Upper lobe of left lung (tissue), 6 donors: ENCODE measurements at regions not wholly inside any gene's neighbourhood (a gene's known extent, or its start where the extent isn't known, plus 50 kb on each side); places are given as distances from the start of the nearest gene placed in this dataset.
"Not testable (repeated sequence)": the region's sequence is repeated elsewhere in the genome, so short reads cannot be mapped to it uniquely, and the experiment has no call there.

Experiments used
- ATAC-seq, 2 donors: fragments of 200-7000 bp; cut with Tn5 transposase; one replicate each; pipeline ENCODE4 v1.9.1; 2022; ENCODE audit warnings: mild to moderate bottlenecking in 2 of 2, moderate library complexity in 2 of 2; ENCODE audit not compliant: low FRiP score in 2 of 2
- DNase-seq, 2 donors: peaks; one replicate each; pipeline ENCODE4 v3.0.0-alpha.2; 2019 to 2020
- H3K27ac ChIP-seq, 4 donors: fragments of 200-600 bp; sonication (generic); one replicate each; pipeline ENCODE4 v1.5.1; 2016 to 2019
- H3K27me3 ChIP-seq, 4 donors: fragments of 200-600 bp; sonication (generic); one replicate each; pipeline ENCODE4 v1.5.1; 2017 to 2019
- H3K36me3 ChIP-seq, 4 donors: fragments of 200-600 bp; sonication (generic); one replicate each; pipeline ENCODE4 v1.5.1; 2016 to 2019
- H3K4me1 ChIP-seq, 4 donors: fragments of 200-600 bp; sonication (generic); one replicate each; pipeline ENCODE4 v1.5.1; 2018 to 2019
- H3K4me3 ChIP-seq, 4 donors: fragments of 200-600 bp; sonication (generic); one replicate each; pipeline ENCODE4 v1.5.1; 2017 to 2019; ENCODE audit warnings: mild to moderate bottlenecking in 2 of 4, moderate library complexity in 1 of 4
- H3K9me3 ChIP-seq, 4 donors: fragments of 200-600 bp; sonication (generic); one replicate each; pipeline ENCODE4 v1.5.1; 2018 to 2019
- EP300 ChIP-seq, 4 donors: sonication (generic); formaldehyde crosslinking; IDR thresholded peaks; one replicate each; pipeline ENCODE4 v1.5.1; 2017; ENCODE audit warnings: antibody characterized with exemption in 4 of 4, control low read depth in 2 of 4
- POLR2A ChIP-seq, 4 donors: fragments of 450-650 bp; IDR thresholded peaks; one replicate each; pipeline ENCODE4 v1.5.1; 2016 to 2017; ENCODE audit warnings: antibody characterized with exemption in 4 of 4, mild to moderate bottlenecking in 2 of 4
- POLR2AphosphoS5 ChIP-seq, 2 donors: sonication (generic); formaldehyde crosslinking; IDR thresholded peaks; one replicate each; pipeline ENCODE4 v1.5.1; 2017; ENCODE audit warnings: antibody characterized with exemption in 2 of 2
- WGBS, 2 donors: methylation state at CpG; one replicate each; pipeline ENCODE4 v1.1.5; 2017 to 2018; 5-methylcytosine and 5-hydroxymethylcytosine counted together
- TF ChIP-seq, protein P1 (sequence below), 6 experiments: fragments of 450-650 bp in 4 of 6; fragments of 200-600 bp in 2 of 6; sonication (generic) in 2 of 6; IDR thresholded peaks; one replicate each; pipeline ENCODE4 v1.5.1; 2016 to 2019; ENCODE audit warnings: antibody characterized with exemption in 6 of 6
- donor health status: DM: no; HTN: no; CAD: no; lungs with moderate emphysema.
- donor health status: DM: no; HTN: yes; CAD: no; lungs with severe emphysema.

- no peaks in the 10 kb centered on the region for H3K4me1 ChIP-seq
- DNase-seq: no peak
- H3K27ac ChIP-seq: no peak overlapping the region
- TF ChIP-seq, protein P1, sequence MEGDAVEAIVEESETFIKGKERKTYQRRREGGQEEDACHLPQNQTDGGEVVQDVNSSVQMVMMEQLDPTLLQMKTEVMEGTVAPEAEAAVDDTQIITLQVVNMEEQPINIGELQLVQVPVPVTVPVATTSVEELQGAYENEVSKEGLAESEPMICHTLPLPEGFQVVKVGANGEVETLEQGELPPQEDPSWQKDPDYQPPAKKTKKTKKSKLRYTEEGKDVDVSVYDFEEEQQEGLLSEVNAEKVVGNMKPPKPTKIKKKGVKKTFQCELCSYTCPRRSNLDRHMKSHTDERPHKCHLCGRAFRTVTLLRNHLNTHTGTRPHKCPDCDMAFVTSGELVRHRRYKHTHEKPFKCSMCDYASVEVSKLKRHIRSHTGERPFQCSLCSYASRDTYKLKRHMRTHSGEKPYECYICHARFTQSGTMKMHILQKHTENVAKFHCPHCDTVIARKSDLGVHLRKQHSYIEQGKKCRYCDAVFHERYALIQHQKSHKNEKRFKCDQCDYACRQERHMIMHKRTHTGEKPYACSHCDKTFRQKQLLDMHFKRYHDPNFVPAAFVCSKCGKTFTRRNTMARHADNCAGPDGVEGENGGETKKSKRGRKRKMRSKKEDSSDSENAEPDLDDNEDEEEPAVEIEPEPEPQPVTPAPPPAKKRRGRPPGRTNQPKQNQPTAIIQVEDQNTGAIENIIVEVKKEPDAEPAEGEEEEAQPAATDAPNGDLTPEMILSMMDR (IDR thresholded peaks at IDR 0.05): no peak
- TF ChIP-seq POLR2AphosphoS5 (IDR thresholded peaks at IDR 0.05): no peak
- TF ChIP-seq POLR2A (IDR thresholded peaks at IDR 0.05): no peak
- TF ChIP-seq EP300 (IDR thresholded peaks at IDR 0.05): no peak
- H3K4me3 ChIP-seq: no peak overlapping the region
- H3K9me3 ChIP-seq: peaks cover 0 to 8% (median 1%) of the 10 kb centered on the region in 4 donors
- 71 to 86% methylated on average over 4 of the region's 4 CpGs for WGBS, 2 donors
- H3K27me3 ChIP-seq: no peaks in the 10 kb centered on the region
- no peak for ATAC-seq
- H3K36me3 ChIP-seq: no peaks in the 10 kb centered on the region
Observed at GRCh38 chr7:109637428-109637990, 1067.8 kb downstream of the DNAJB9 start.

- 68 to 69% methylated on average over 2 of the region's 2 CpGs for WGBS, 2 donors
- no peaks in the 10 kb centered on the region for H3K9me3 ChIP-seq
- H3K4me1 ChIP-seq: no peaks in the 10 kb centered on the region
- no peaks in the 10 kb centered on the region for H3K36me3 ChIP-seq
- TF ChIP-seq POLR2AphosphoS5 (IDR thresholded peaks at IDR 0.05) (no peak), POLR2A (IDR thresholded peaks at IDR 0.05) (no peak), EP300 (IDR thresholded peaks at IDR 0.05) (no peak)
- TF ChIP-seq, protein P1 (IDR thresholded peaks at IDR 0.05): no peak
- no peaks in the 10 kb centered on the region for H3K27me3 ChIP-seq
- ATAC-seq: no peak
- no peak for DNase-seq
- no peak overlapping the region for H3K27ac ChIP-seq
- H3K4me3 ChIP-seq: no peak overlapping the region
Observed at GRCh38 chr7:109638321-109638720, 1068.6 kb downstream of the DNAJB9 start.

DNA sequence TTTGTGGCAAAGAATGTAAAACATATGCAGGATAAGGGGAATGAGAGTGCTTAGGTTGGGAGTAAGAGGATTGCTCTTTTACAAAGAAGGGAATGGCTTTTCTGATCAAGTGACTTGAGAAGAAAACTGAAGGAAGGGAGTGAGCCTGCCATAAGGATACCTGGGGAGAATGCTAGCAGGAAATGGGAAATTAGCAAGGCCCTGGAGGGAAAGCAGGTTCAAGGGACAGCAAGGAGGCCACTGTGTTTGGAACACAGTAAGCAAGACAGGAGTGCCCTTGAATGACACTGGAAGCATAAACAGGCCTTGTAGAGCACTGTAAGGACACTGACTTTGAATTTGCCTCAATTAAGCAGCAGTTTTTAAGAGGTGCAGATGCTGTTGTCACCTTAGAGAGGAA is 1069.9 kb downstream of the DNAJB9 start:
- TF ChIP-seq EP300 (IDR thresholded peaks at IDR 0.05) (no peak), POLR2AphosphoS5 (IDR thresholded peaks at IDR 0.05) (no peak)
- H3K4me3 ChIP-seq: no peak overlapping the region
- DNase-seq (no peak), ATAC-seq (no peak)
- H3K4me1 ChIP-seq: no peaks in the 10 kb centered on the region
- H3K36me3 ChIP-seq: no peaks in the 10 kb centered on the region
- no peaks in the 10 kb centered on the region for H3K27me3 ChIP-seq
- H3K9me3 ChIP-seq: no peaks in the 10 kb centered on the region
- H3K27ac ChIP-seq: no peak overlapping the region

DNA sequence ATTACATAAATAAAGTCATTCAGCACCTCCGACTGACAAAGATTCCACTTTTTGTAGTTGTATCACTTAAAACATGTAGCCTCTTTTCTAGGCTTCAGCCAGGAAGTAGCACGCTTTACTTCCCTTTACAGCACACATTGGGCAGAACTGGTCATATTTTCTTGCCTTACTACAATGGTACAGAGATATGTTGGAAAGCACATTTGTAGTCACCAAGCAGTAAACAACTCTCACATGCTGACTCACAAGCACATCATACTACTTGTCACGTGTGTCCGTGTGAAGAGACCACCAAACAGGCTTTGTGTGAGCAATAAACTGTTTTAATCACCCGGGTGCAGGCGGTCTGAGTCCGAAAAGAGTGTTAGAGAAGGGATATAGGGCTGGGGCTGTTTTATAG is 1071.8 kb downstream of the DNAJB9 start:
- DNase-seq: no peak
- 84 to 89% methylated on average over 7 of the region's 7 CpGs for WGBS, 2 donors

DNA sequence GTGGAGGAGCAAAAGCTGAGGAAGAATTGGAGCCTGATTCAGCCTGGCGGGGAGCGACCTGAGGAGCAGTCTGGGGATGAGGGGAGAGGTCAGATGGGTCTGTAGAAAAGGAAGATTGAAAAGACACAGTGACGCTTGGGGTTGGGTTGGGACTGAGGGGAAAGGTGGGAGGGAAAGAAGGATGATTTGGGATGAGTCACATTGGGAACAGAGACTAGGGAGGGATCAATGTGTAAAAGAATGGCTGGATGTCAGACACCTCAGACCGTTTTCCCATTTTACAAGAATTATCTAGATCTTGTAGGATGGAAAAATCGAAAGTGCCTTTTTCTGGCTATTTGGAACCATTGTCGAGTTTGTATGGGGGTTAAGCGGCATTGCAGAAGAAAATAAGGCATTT is 1076.5 kb downstream of the DNAJB9 start:
- Histone ChIP-seq H3K27ac (no peak overlapping the region), H3K4me1 (no peaks in the 10 kb centered on the region), H3K4me3 (no peak overlapping the region), H3K9me3 (no peaks in the 10 kb centered on the region), H3K36me3 (no peaks in the 10 kb centered on the region), H3K27me3 (no peaks in the 10 kb centered on the region)
- DNase-seq (no peak), ATAC-seq (no peak)
- 90 to 91% methylated on average over 7 of the region's 7 CpGs for WGBS, 2 donors
- TF ChIP-seq, protein P1 (IDR thresholded peaks at IDR 0.05): no peak
- no peak for TF ChIP-seq EP300 (IDR thresholded peaks at IDR 0.05)
- no peak for TF ChIP-seq POLR2AphosphoS5 (IDR thresholded peaks at IDR 0.05)
- no peak for TF ChIP-seq POLR2A (IDR thresholded peaks at IDR 0.05)

More for the DNA sequence above, 1071.8 kb downstream of the DNAJB9 start:
- H3K4me3 ChIP-seq: no peak overlapping the region
- H3K9me3 ChIP-seq: no peaks in the 10 kb centered on the region
- no peaks in the 10 kb centered on the region for H3K4me1 ChIP-seq
- no peaks in the 10 kb centered on the region for H3K27me3 ChIP-seq
- TF ChIP-seq POLR2A (IDR thresholded peaks at IDR 0.05): no peak
- TF ChIP-seq, protein P1 (IDR thresholded peaks at IDR 0.05): no peak
- no peak for TF ChIP-seq POLR2AphosphoS5 (IDR thresholded peaks at IDR 0.05)
- no peak for TF ChIP-seq EP300 (IDR thresholded peaks at IDR 0.05)
- no peaks in the 10 kb centered on the region for H3K36me3 ChIP-seq
- no peak for ATAC-seq
- no peak overlapping the region for H3K27ac ChIP-seq

- DNase-seq, ATAC-seq, H3K36me3 ChIP-seq, H3K9me3 ChIP-seq, H3K27me3 ChIP-seq, H3K4me3 ChIP-seq, H3K27ac ChIP-seq, H3K4me1 ChIP-seq: not testable (repeated sequence)
- WGBS, 2 donors: 78 to 85% methylated on average over 5 of the region's 5 CpGs
Observed at GRCh38 chr7:109646594-109646993, 1076.9 kb downstream of the DNAJB9 start.

GRCh38 chr7:109647263-109647662 is 1077.6 kb downstream of the DNAJB9 start:
- not testable (repeated sequence) for H3K36me3 ChIP-seq, H3K27ac ChIP-seq, H3K4me3 ChIP-seq, DNase-seq, ATAC-seq, H3K9me3 ChIP-seq, H3K4me1 ChIP-seq, H3K27me3 ChIP-seq
- 62 to 69% methylated on average over 3 of the region's 3 CpGs for WGBS, 2 donors
